ENCODE measurements at regions not wholly inside any gene's neighbourhood (a gene's known extent, or its start where the extent isn't known, plus 50 kb on each side); places are given as distances from the start of the nearest gene placed in this dataset.

DNA sequence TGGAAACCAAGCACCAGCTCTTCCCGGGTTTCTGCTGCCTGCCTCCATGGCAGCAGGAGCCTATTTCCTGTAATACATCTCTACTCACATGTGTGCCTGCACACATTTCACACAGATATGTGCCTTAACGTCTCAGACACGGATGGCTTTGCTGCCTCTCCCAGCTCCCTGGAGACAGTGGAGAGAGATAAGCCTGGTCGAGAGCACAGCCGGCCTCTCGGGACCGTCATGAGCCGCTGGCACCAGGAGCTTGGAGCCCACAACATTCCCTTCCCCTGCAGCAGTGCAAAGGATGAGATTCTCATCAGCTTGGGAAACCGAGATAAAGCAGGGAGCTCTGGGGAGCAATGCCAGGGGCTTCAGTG is 587.7 kb downstream of the BRD1 start:
- no peak for TF ChIP-seq POLR2AphosphoS5 (IDR thresholded peaks at IDR 0.05; ENCODE audit: borderline replicate concordance, low read depth, low read length)
- TF ChIP-seq EZH2 (IDR thresholded peaks at IDR 0.05): no peak
- no peak for TF ChIP-seq FOXP2 (optimal IDR thresholded peaks at IDR 0.05; ENCODE audit: control extremely low read depth, extremely low read length, insufficient read depth)
